ENCODE measurements at regions not wholly inside any gene's neighbourhood (a gene's known extent, or its start where the extent isn't known, plus 50 kb on each side); places are given as distances from the start of the nearest gene placed in this dataset.

DNA sequence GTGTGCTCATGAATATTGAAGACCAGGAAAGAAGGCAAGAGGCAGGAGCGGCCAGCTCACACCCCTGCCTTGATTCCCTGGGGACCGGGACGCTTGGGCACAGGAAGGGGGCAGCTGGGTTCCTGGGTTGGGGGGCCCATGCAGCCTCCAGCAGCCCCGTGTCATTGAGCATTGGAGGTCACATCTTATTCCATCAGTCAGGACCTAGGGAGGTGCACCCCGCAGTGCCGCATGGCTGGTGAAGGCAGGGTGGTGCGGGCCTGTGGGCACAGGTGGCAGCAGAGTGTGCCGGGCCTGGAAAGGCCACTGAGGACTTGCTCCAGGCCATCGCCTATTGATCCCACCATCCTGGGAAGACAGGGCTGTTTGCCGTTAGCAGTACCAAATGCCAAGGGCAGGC, 116.3 kb upstream of the NECTIN1 start:
- H3K79me2 ChIP-seq (replicated peaks; ENCODE audit: insufficient read depth): no peaks in the 10 kb centered on the region
- no peak overlapping the region for H3K4me2 ChIP-seq
- Mint-ChIP-seq H3K4me3 (no peak overlapping the region), H3K36me3 (ENCODE audit: low read depth) (no peaks in the 10 kb centered on the region), H3K27me3 (ENCODE audit: insufficient read depth, low read depth, poor library complexity) (peaks cover 13% of the 10 kb centered on the region), H3K27ac (no peak overlapping the region), H3K4me1 (peaks cover 6% of the 10 kb centered on the region; the same call in 1 of the 3 replicates), H3K9me3 (no peaks in the 10 kb centered on the region)
- no peak for TF ChIP-seq CTCF (conservative IDR thresholded peaks at IDR 0.05; ENCODE audit: low read depth in 2 of 2)
- no peak for TF ChIP-seq STAT1 (IDR thresholded peaks at IDR 0.05; ENCODE audit: unreplicated experiment)
- no peak for TF ChIP-seq ZNF114 (CRISPR knock-in tag; IDR thresholded peaks at IDR 0.05)
- no peak for TF ChIP-seq EZH2 (IDR thresholded peaks at IDR 0.05; ENCODE audit: low read depth, unreplicated experiment)
- TF ChIP-seq NANOG (IDR thresholded peaks at IDR 0.05; ENCODE audit: borderline replicate concordance): no peak
- no peak for TF ChIP-seq POLR2AphosphoS5 (IDR thresholded peaks at IDR 0.05; ENCODE audit: low read depth)
- TF ChIP-seq CREB1 (CRISPR knock-in tag; IDR thresholded peaks at IDR 0.05; ENCODE audit: low read depth): no peak
- TF ChIP-seq ETS1 (IDR thresholded peaks at IDR 0.05): no peak
- no peak for TF ChIP-seq EZH2phosphoT487 (IDR thresholded peaks at IDR 0.05; ENCODE audit: unreplicated experiment)
- no peak for TF ChIP-seq ZNF331 (CRISPR knock-in tag; IDR thresholded peaks at IDR 0.05; ENCODE audit: low read depth)
- TF ChIP-seq, protein P1, sequence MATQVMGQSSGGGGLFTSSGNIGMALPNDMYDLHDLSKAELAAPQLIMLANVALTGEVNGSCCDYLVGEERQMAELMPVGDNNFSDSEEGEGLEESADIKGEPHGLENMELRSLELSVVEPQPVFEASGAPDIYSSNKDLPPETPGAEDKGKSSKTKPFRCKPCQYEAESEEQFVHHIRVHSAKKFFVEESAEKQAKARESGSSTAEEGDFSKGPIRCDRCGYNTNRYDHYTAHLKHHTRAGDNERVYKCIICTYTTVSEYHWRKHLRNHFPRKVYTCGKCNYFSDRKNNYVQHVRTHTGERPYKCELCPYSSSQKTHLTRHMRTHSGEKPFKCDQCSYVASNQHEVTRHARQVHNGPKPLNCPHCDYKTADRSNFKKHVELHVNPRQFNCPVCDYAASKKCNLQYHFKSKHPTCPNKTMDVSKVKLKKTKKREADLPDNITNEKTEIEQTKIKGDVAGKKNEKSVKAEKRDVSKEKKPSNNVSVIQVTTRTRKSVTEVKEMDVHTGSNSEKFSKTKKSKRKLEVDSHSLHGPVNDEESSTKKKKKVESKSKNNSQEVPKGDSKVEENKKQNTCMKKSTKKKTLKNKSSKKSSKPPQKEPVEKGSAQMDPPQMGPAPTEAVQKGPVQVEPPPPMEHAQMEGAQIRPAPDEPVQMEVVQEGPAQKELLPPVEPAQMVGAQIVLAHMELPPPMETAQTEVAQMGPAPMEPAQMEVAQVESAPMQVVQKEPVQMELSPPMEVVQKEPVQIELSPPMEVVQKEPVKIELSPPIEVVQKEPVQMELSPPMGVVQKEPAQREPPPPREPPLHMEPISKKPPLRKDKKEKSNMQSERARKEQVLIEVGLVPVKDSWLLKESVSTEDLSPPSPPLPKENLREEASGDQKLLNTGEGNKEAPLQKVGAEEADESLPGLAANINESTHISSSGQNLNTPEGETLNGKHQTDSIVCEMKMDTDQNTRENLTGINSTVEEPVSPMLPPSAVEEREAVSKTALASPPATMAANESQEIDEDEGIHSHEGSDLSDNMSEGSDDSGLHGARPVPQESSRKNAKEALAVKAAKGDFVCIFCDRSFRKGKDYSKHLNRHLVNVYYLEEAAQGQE (IDR thresholded peaks at IDR 0.05; ENCODE audit: unreplicated experiment): no peak
- no peak for TF ChIP-seq JUNB (IDR thresholded peaks at IDR 0.05; ENCODE audit: unreplicated experiment)
- no peak overlapping the region for H3K27ac ChIP-seq (ENCODE audit: low read depth)
- no peaks in the 10 kb centered on the region for H3K9me2 ChIP-seq (ENCODE audit: insufficient read depth)
- no peaks in the 10 kb centered on the region for H3K27me3 ChIP-seq (ENCODE audit: insufficient read depth)
- no peak overlapping the region for H3K4me3 ChIP-seq
- ATAC-seq: no peak
- no peaks in the 10 kb centered on the region for H3K4me1 ChIP-seq (ENCODE audit: insufficient read depth)
- no peaks in the 10 kb centered on the region for H4K20me1 ChIP-seq (replicated peaks; ENCODE audit: insufficient read depth)
- no peak overlapping the region for H2AFZ ChIP-seq
- no peaks in the 10 kb centered on the region for H3F3A ChIP-seq (replicated peaks; ENCODE audit: low read depth)
- H3K36me3 ChIP-seq (ENCODE audit: insufficient read depth): no peaks in the 10 kb centered on the region
- DNase-seq (ENCODE audit: low spot score): no peak
